ENCODE measurements at regions not wholly inside any gene's neighbourhood (a gene's known extent, or its start where the extent isn't known, plus 50 kb on each side); places are given as distances from the start of the nearest gene placed in this dataset.

DNA sequence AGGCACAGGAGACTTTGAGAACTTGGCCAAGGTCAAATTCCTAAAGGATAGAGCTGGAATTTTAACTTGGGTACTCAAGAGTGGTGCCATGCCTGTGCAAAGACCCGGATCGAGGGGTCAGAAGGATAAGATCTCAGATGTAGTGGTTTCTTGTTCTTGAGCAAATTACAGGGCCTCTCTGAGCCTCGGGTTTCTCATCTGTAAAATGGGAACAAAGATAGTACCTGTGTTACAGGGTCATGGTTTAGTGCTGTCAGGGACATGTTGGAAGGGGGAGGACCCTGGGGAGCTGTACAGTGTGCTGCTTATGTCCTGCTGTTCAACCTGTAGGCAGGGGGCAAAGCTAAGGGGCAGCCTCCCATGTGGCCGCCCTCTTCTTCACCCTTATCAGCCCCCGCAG, 173.5 kb upstream of the HAAO start:
- TF ChIP-seq, protein P1, sequence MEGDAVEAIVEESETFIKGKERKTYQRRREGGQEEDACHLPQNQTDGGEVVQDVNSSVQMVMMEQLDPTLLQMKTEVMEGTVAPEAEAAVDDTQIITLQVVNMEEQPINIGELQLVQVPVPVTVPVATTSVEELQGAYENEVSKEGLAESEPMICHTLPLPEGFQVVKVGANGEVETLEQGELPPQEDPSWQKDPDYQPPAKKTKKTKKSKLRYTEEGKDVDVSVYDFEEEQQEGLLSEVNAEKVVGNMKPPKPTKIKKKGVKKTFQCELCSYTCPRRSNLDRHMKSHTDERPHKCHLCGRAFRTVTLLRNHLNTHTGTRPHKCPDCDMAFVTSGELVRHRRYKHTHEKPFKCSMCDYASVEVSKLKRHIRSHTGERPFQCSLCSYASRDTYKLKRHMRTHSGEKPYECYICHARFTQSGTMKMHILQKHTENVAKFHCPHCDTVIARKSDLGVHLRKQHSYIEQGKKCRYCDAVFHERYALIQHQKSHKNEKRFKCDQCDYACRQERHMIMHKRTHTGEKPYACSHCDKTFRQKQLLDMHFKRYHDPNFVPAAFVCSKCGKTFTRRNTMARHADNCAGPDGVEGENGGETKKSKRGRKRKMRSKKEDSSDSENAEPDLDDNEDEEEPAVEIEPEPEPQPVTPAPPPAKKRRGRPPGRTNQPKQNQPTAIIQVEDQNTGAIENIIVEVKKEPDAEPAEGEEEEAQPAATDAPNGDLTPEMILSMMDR (conservative IDR thresholded peaks at IDR 0.05; ENCODE audit: low read depth in 2 of 2) = no peak
- no peak for TF ChIP-seq EZH2 (IDR thresholded peaks at IDR 0.05; ENCODE audit: low read depth, unreplicated experiment)
- no peak for TF ChIP-seq EZH2phosphoT487 (IDR thresholded peaks at IDR 0.05; ENCODE audit: unreplicated experiment)
- no peak for TF ChIP-seq CREB1 (CRISPR knock-in tag; IDR thresholded peaks at IDR 0.05; ENCODE audit: low read depth)
- no peak for TF ChIP-seq JUNB (IDR thresholded peaks at IDR 0.05; ENCODE audit: unreplicated experiment)
- TF ChIP-seq POLR2AphosphoS5 (IDR thresholded peaks at IDR 0.05; ENCODE audit: low read depth) = no peak

Measured in GM23338 (cell line).